ENCODE measurements at regions not wholly inside any gene's neighbourhood (a gene's known extent, or its start where the extent isn't known, plus 50 kb on each side); places are given as distances from the start of the nearest gene placed in this dataset.

- Histone ChIP-seq H3K4me1 (ENCODE audit: control insufficient read depth in 1 of 2, insufficient read depth in 2 of 2, low read depth in 1 of 2, low read length in 1 of 2) (no peaks in the 10 kb centered on the region), H3K4me3 (ENCODE audit: low read depth in 2 of 2, low read length in 1 of 2) (no peak overlapping the region), H3K9ac (no peak overlapping the region), H3K79me2 (ENCODE audit: insufficient read depth) (no peaks in the 10 kb centered on the region), H3K9me3 (no peaks in the 10 kb centered on the region), H3K27me3 (ENCODE audit: insufficient read depth) (no peaks in the 10 kb centered on the region), H3K36me3 (replicated peaks in 1 of 2; ENCODE audit: control insufficient read depth in 1 of 2, insufficient read depth in 2 of 2, low read length in 1 of 2) (no peaks in the 10 kb centered on the region), H3K27ac (ENCODE audit: low read depth in 2 of 2, low read length in 1 of 2) (no peak overlapping the region), H3K9me2 (no peaks in the 10 kb centered on the region), H3K4me2 (no peak overlapping the region), H4K20me1 (ENCODE audit: insufficient read depth) (no peaks in the 10 kb centered on the region), H2AFZ (ENCODE audit: low read depth) (no peak overlapping the region), H3F3A (replicated peaks; ENCODE audit: insufficient read depth) (no peaks in the 10 kb centered on the region)
- no peak for DNase-seq
- ChIA-PET POLR2A (no interaction called here), CTCF (no interaction called here)
- WGBS (ENCODE audit: low lambda C conversion rate): 89% methylated on average over 1 of the region's 2 CpGs
- TF ChIP-seq CTCF (IDR thresholded peaks at IDR 0.05) (no peak), GATA2 (CRISPR knock-in tag; IDR thresholded peaks at IDR 0.05) (no peak), TAF1 (IDR thresholded peaks at IDR 0.05; ENCODE audit: borderline replicate concordance, low read depth, low read length) (no peak), SMC3 (IDR thresholded peaks at IDR 0.05; ENCODE audit: low read depth, low read length) (no peak), RFX5 (IDR thresholded peaks at IDR 0.05; ENCODE audit: low read length) (no peak), JUND (IDR thresholded peaks at IDR 0.05) (no peak)
- TF ChIP-seq, protein P1, sequence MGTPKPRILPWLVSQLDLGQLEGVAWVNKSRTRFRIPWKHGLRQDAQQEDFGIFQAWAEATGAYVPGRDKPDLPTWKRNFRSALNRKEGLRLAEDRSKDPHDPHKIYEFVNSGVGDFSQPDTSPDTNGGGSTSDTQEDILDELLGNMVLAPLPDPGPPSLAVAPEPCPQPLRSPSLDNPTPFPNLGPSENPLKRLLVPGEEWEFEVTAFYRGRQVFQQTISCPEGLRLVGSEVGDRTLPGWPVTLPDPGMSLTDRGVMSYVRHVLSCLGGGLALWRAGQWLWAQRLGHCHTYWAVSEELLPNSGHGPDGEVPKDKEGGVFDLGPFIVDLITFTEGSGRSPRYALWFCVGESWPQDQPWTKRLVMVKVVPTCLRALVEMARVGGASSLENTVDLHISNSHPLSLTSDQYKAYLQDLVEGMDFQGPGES (IDR thresholded peaks at IDR 0.05; ENCODE audit: low read depth, low read length): no peak
Observed at GRCh38 chr6:80974579-80974978, 777.9 kb downstream of the TENT5A start.

- Histone ChIP-seq H3K36me3 (replicated peaks in 1 of 2; ENCODE audit: control insufficient read depth in 1 of 2, insufficient read depth in 2 of 2, low read length in 1 of 2) (no peaks in the 10 kb centered on the region), H4K20me1 (ENCODE audit: insufficient read depth) (no peaks in the 10 kb centered on the region), H3K9me3 (no peaks in the 10 kb centered on the region), H3K79me2 (ENCODE audit: insufficient read depth) (no peaks in the 10 kb centered on the region), H3K4me1 (ENCODE audit: control insufficient read depth in 1 of 2, insufficient read depth in 2 of 2, low read depth in 1 of 2, low read length in 1 of 2) (no peaks in the 10 kb centered on the region; a peak in 1 of 4 replicates), H3K9ac (no peak overlapping the region), H3K27ac (ENCODE audit: low read depth in 2 of 2, low read length in 1 of 2) (no peak overlapping the region), H3K9me2 (no peaks in the 10 kb centered on the region), H3K27me3 (ENCODE audit: insufficient read depth) (no peaks in the 10 kb centered on the region), H3F3A (replicated peaks; ENCODE audit: insufficient read depth) (no peaks in the 10 kb centered on the region), H2AFZ (ENCODE audit: low read depth) (no peak overlapping the region), H3K4me2 (no peak overlapping the region), H3K4me3 (ENCODE audit: low read depth in 2 of 2, low read length in 1 of 2) (no peak overlapping the region)
- ChIA-PET POLR2A (no interaction called here), CTCF (no interaction called here)
- DNase-seq: no peak
- TF ChIP-seq GABPA (IDR thresholded peaks at IDR 0.05; ENCODE audit: low read depth) (no peak), CTCF (IDR thresholded peaks at IDR 0.05) (no peak), EP300 (IDR thresholded peaks at IDR 0.05; ENCODE audit: borderline replicate concordance in 1 of 2, low read depth in 1 of 2, low read length in 1 of 2) (no peak), ELF1 (IDR thresholded peaks at IDR 0.05) (no peak), NFIC (IDR thresholded peaks at IDR 0.05; ENCODE audit: borderline replicate concordance) (no peak), RAD21 (IDR thresholded peaks at IDR 0.05; ENCODE audit: low read length) (no peak), POLR2AphosphoS5 (IDR thresholded peaks at IDR 0.05; ENCODE audit: low read depth, low read length) (no peak), TAF1 (IDR thresholded peaks at IDR 0.05; ENCODE audit: borderline replicate concordance, low read depth, low read length) (no peak), RFX5 (IDR thresholded peaks at IDR 0.05; ENCODE audit: low read length) (no peak), RCOR1 (IDR thresholded peaks at IDR 0.05; ENCODE audit: low read length) (no peak), SIN3A (IDR thresholded peaks at IDR 0.05; ENCODE audit: borderline replicate concordance, low read depth, low read length) (no peak), MEF2A (IDR thresholded peaks at IDR 0.05; ENCODE audit: borderline replicate concordance, low read depth) (no peak), FOXM1 (IDR thresholded peaks at IDR 0.05; ENCODE audit: low read depth) (no peak), TCF12 (IDR thresholded peaks at IDR 0.05) (no peak), REST (IDR thresholded peaks at IDR 0.05; ENCODE audit: low read depth, low read length) (no peak), YY1 (IDR thresholded peaks at IDR 0.05; ENCODE audit: low read depth) (no peak)
- TF ChIP-seq, protein P2, sequence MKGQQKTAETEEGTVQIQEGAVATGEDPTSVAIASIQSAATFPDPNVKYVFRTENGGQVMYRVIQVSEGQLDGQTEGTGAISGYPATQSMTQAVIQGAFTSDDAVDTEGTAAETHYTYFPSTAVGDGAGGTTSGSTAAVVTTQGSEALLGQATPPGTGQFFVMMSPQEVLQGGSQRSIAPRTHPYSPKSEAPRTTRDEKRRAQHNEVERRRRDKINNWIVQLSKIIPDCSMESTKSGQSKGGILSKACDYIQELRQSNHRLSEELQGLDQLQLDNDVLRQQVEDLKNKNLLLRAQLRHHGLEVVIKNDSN (IDR thresholded peaks at IDR 0.05; ENCODE audit: borderline replicate concordance, low read depth): no peak
Observed at GRCh38 chr6:80969439-80969838, 783.0 kb downstream of the TENT5A start.
